Suppressor macrophage treated with lipopolysaccharide for 4 hours (primary cell): ENCODE measurements at regions not wholly inside any gene's neighbourhood (a gene's known extent, or its start where the extent isn't known, plus 50 kb on each side); places are given as distances from the start of the nearest gene placed in this dataset.

Experiments
- DNase-seq: peaks from one replicate; pipeline ENCODE4 v3.0.0-alpha.2; 2020

GRCh38 chr2:71951083-71951468 lies 196.6 kb downstream of the CYP26B1 start:
- no peak for DNase-seq

GRCh38 chr2:71950256-71951082 lies 197.2 kb downstream of the CYP26B1 start:
- DNase-seq, result peak; percentile 63

- no peak for DNase-seq
Observed at GRCh38 chr2:71949537-71949798, 198.2 kb downstream of the CYP26B1 start.

GRCh38 chr2:71948781-71949536 lies 198.7 kb downstream of the CYP26B1 start:
- no peak for DNase-seq

- DNase-seq, result no peak
Observed at GRCh38 chr2:71947809-71948208, 199.9 kb downstream of the CYP26B1 start.

- DNase-seq, result no peak
Observed at GRCh38 chr2:71945603-71945959, 202.1 kb downstream of the CYP26B1 start.

GRCh38 chr2:71944806-71945602 lies 202.7 kb downstream of the CYP26B1 start:
- no peak for DNase-seq

GRCh38 chr2:71944183-71944550 lies 203.5 kb downstream of the CYP26B1 start:
- no peak for DNase-seq

GRCh38 chr2:71943238-71944182 lies 204.2 kb downstream of the CYP26B1 start:
- no peak for DNase-seq

- no peak for DNase-seq
Observed at GRCh38 chr2:71941726-71942525, 205.7 kb downstream of the CYP26B1 start.

- no peak for DNase-seq
Observed at GRCh38 chr2:71940695-71941094, 207.0 kb downstream of the CYP26B1 start.

GRCh38 chr2:71939588-71940535 lies 207.8 kb downstream of the CYP26B1 start:
- DNase-seq, result no peak

GRCh38 chr2:71938659-71939587 lies 208.7 kb downstream of the CYP26B1 start:
- DNase-seq, result no peak

- DNase-seq, result no peak
Observed at GRCh38 chr2:71938108-71938507, 209.6 kb downstream of the CYP26B1 start.

GRCh38 chr2:71937396-71937795 lies 210.3 kb downstream of the CYP26B1 start:
- DNase-seq, result no peak

- no peak for DNase-seq
Observed at GRCh38 chr2:71936076-71937030, 211.3 kb downstream of the CYP26B1 start.

- DNase-seq, result no peak
Observed at GRCh38 chr2:71935262-71935848, 212.3 kb downstream of the CYP26B1 start.
